ENCODE measurements at regions not wholly inside any gene's neighbourhood (a gene's known extent, or its start where the extent isn't known, plus 50 kb on each side); places are given as distances from the start of the nearest gene placed in this dataset.
A peak's percentile ranks its signal among the peaks of the same experiment; 100 is the strongest.
"Not testable (repeated sequence)": the region's sequence is repeated elsewhere in the genome, so short reads cannot be mapped to it uniquely, and the experiment has no call there.

- DNase-seq (ENCODE audit: low read depth), result no peak
Observed at GRCh38 chr4:151459375-151459774, 50.4 kb downstream of the FHIP1A start.

DNA sequence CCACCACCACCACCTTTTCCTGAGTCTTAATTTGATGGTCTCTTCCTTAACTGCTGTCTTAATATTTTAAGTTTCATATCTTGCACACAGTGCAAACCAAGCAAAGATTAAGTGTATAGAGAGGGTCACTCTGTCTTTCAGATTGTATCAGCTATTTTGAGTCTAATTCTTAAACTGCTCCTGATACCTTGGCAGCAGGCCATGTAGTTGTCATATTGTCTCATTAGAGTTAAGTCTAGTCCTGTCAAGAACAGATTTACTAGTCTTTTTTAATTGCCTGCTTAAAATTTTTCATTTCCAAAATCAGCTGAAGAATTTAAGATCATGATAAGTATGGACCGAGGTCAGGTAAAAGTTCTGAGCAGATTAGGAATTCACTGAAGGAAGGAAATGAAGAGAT is 51.5 kb downstream of the FHIP1A start:
- no peak for DNase-seq (ENCODE audit: low read depth)

- DNase-seq (ENCODE audit: low read depth), result no peak
Observed at GRCh38 chr4:151462554-151462953, 53.6 kb downstream of the FHIP1A start.

- DNase-seq (ENCODE audit: low read depth), result peak; percentile 1
Observed at GRCh38 chr4:151468715-151469696, 60.0 kb downstream of the FHIP1A start.

GRCh38 chr4:151469970-151470369 is 61.0 kb downstream of the FHIP1A start:
- no peak for DNase-seq (ENCODE audit: low read depth)

GRCh38 chr4:151471728-151472127 is 62.8 kb downstream of the FHIP1A start:
- DNase-seq (ENCODE audit: low read depth), result no peak

DNA sequence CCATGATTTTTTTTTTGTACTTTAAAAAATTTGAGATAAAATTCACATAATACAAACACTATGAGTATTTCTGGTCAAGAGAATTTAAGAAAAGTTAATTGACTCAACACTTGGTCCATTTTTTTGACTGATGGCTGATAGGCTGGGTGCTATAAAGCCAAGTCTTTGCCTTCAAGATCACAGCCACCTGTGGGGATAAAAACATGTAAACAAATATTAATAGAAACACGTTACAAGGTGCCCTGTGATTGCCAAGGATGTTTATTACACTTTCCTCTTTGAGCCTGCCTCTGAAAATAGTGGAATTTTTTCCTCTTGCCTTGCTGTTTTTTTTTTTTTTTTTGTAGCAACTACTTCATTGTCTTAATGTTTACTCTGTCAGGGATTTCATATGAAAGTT is 63.3 kb downstream of the FHIP1A start:
- DNase-seq (ENCODE audit: low read depth), result no peak

DNA sequence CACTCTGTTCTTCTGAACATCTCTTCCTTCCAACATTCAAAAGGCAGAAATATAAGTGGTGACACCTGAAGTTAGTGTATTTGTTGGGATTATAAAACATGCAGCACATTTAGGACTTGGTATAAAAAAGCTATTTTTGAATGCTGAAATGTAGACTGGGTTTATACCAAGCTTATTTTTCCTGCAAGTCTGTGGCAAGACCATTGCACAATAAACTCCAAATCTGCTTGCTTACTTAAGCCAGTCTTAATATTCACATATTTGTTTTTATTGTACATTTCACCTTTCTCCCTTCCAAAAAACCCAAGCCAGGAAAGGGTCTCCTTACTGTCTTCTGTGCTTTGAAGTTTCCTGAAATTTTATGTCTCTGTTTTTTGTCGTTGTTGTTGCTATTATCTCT is 63.7 kb downstream of the FHIP1A start:
- no peak for DNase-seq (ENCODE audit: low read depth)

GRCh38 chr4:151473521-151474097 is 64.6 kb downstream of the FHIP1A start:
- DNase-seq (ENCODE audit: low read depth), result no peak

DNA sequence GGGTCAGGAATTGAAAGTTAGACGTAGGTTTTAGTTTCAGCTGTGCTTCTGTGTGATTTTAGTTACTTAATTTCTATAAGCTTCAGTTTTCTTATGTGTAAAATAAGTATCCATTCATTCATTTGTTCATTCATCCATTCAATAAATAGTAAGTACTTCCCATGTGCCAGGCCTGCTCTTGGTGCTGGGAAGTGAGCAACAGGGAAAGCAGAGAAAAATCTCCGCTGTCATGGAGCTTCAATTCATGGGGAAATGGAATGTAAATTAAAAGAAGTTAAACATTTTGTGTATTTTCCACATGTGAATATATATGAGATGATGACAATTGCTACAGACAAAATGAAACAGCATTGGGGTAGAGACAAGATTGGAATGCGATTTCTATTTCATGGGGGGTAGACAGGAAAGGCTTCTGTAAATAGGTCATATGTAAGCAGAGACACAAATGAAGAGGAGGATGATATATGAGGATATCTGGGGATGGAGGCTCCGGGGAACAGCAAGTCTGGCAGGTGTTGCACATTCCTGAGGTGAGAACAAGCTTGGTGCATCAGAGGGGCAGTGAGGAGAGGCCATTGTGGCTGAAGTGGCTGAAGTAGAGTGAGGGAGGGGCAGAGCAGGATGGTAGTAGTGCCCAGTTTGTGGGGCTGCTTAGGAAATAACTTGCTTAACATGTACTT is 66.2 kb downstream of the FHIP1A start:
- peak; percentile 3 for DNase-seq (ENCODE audit: low read depth)

DNA sequence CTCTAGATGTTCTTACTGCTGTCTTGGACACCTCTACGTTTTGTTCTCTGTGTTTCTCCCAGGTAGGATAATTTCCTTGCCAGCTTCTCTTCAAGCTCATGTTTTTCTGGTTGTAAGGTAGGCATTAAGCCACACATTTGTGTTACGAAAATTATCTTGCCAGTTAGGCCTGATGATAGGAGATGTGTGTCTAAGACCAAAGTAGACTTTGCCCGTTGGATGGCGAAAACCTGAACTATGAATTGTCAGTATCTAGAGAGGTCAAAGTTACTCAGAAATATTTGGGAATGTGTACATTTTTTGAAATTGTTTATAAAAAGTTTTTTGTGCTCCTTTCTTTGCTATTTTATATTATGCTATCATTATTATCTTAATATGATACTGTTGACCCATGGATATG is 72.8 kb downstream of the FHIP1A start:
- no peak for DNase-seq (ENCODE audit: low read depth)

- peak; percentile 75 for DNase-seq (ENCODE audit: low read depth)
Observed at GRCh38 chr4:151484396-151485102, 75.6 kb downstream of the FHIP1A start.

DNA sequence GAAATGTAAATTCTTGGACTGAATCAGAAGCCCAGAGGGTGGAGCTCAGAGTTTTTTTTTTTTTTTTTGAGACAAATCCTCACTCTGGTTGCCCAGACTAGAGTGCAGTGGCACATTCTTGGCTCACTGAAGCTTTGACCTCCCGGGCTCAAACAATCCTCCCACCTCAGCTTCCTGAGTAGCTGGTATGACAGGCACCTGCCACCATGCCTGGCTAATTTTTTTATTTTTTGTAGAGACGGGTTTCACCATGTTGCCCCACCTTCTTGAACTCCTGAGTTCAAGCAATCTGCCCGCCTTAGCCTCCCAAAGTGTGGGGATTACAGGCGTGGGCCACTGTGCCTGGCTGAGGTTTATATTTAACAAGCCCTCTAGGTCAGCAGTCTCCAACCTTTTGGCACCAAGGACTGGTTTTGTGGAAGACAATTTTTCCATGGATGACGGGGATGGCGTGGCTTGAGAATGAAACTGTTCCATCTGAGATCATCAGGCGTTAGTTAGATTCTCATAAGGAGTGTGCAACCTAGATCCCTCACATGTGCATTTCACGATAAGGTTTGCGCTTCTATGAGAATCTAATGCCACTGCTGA is 76.7 kb downstream of the FHIP1A start:
- peak; percentile 12 for DNase-seq (ENCODE audit: low read depth)

GRCh38 chr4:151486168-151486567 is 77.2 kb downstream of the FHIP1A start:
- no peak for DNase-seq (ENCODE audit: low read depth)

DNA sequence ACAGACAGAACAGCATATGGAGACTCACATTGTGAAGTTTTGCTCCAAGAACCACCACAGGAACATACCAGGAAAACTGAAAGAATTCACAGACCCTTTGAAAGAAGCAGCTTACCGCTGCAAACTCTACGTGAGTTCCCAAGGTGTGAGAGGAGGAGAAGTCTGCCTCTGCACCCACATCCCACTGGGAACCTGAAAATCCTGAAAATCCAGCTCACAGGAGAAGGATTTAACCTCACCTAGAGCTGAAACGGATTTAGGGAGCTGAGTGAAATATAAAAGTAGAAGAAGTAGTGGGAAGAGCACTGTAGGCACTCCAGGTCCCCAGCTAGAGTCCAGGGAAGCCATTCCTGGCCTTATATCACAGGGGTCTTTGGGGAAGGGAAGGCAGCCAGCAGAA is 80.0 kb downstream of the FHIP1A start:
- DNase-seq (ENCODE audit: low read depth), result no peak

- no peak for DNase-seq (ENCODE audit: low read depth)
Observed at GRCh38 chr4:151489462-151490203, 80.7 kb downstream of the FHIP1A start.

DNA sequence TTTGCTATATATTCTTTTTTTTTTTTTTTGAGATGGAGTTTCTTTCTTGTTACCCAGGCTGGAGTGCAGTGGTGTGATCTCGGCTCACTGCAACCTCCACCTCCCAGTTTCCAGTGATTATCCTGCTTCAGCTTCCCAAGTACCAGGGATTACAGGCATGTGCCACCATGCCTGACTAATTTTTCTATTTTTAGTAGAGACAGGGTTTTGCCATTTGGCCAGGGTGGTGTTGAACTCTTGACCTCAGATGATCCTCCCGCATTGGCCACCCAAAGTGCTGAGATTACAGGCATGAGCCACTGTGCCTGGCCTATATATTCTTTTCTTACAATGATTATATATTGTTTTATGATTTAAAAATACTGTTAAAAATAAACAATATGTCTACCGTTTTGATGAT is 86.6 kb downstream of the FHIP1A start:
- DNase-seq (ENCODE audit: low read depth), result not testable (repeated sequence)

DNA sequence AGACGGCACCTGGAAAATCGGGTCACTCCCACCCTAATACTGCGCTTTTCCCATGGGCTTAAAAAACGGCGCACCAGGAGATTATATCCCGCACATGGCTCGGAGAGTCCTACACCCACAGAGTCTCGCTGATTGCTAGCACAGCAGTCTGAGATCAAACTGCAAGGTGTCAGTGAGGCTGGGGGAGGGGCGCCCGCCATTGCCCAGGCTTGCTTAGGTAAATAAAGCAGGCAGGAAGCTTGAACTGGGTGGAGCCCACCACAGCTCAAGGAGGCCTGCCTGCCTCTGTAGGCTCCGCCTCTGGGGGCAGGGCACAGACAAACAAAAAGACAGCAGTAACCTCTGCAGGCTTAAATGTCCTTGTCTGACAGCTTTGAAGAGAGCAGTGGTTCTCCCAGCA is 102.6 kb downstream of the FHIP1A start:
- DNase-seq (ENCODE audit: low read depth), result not testable (repeated sequence)

- no peak for DNase-seq (ENCODE audit: low read depth)
Observed at GRCh38 chr4:151517896-151518295, 108.9 kb downstream of the FHIP1A start.

DNA sequence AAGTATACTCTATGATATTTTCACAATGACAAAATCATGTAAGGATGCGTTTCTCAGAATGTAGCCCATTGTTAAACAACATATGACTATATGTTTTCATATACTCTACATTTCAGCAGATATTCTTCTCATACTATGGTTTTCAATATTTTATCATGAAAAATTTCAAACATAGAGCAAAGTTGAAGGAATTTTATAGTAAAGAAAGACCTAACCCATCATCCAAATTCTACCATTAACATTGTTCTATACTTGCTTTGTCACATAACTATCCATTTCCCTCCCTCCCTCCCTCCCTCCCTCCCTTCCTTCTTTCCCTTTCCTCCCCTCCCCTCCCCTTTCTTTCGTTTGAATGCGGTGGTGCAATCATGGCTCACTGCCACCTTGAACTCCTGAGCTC is 109.4 kb downstream of the FHIP1A start:
- DNase-seq (ENCODE audit: low read depth), result no peak

All from Daoy (cell line).